K562 (cell line): ENCODE measurements at regions not wholly inside any gene's neighbourhood (a gene's known extent, or its start where the extent isn't known, plus 50 kb on each side); places are given as distances from the start of the nearest gene placed in this dataset.

Source experiments
- ATAC-seq: fragments of 200-7000 bp; cut with Tn5 transposase; 3 replicates; pipeline ENCODE4 v1.9.1; 2020; ENCODE audit warnings: moderate library complexity
- BruUV-seq: library from RNA; stranded (reverse); fragments of 400-500 nt; replicated peaks from 2 replicates; lab custom pipeline; 2021; lab: Mats Ljungman, UMichigan
- CTCF ChIA-PET: fragments of 300-600 bp; formaldehyde crosslinking; extraction: SDS; loops from one replicate; lab custom pipeline; 2021; ENCODE audit warnings: low intra/inter-chr PET ratio; lab: Yijun Ruan, JAX
- POLR2A ChIA-PET: fragments of 300-600, 350-650 bp; sonication (Branson Sonifier 250); formaldehyde crosslinking; extraction: SDS; loops from one replicate; lab custom pipeline; 2021; ENCODE audit warnings: antibody characterized with exemption, inconsistent platforms; lab: Yijun Ruan, JAX
- DNase-seq, 4 experiments: peaks; one replicate each; pipeline versions ENCODE4 v3.0.0 to v3.0.0-alpha.2; 2011 to 2018; ENCODE audit warnings: low spot score in 3 of 4, mixed read lengths in 3 of 4; ENCODE audit errors: extremely low read depth in 1 of 4
- FAIRE-seq: peaks from 2 replicates; lab custom pipeline; 2011; peaks lifted over from hg19 to GRCh38; lab: Jason Lieb, UNC
- H2AFZ ChIP-seq: 2 replicates; pipeline ENCODE4 v1.6.0; 2011; ENCODE audit warnings: low read depth, low read length, control low read depth, inconsistent platforms
- H3K27ac ChIP-seq: fragments of 200-600 bp; 3 replicates; pipeline ENCODE4 v1.8.0; 2011; ENCODE audit warnings: low read depth, mild to moderate bottlenecking, control low read depth, inconsistent platforms, low read length, moderate library complexity, mixed read lengths; ENCODE audit errors: extremely low read depth
- H3K27me3 ChIP-seq, 2 experiments: fragments of 300-600 bp in 1 of 2; 2 replicates in 1 of 2; 3 replicates in 1 of 2; pipeline versions ENCODE4 v1.6.0 to v1.8.0; 2011; ENCODE audit warnings: inconsistent platforms in 2 of 2, low read length in 2 of 2, mild to moderate bottlenecking in 1 of 2, mixed read lengths in 1 of 2, moderate library complexity in 1 of 2; ENCODE audit not compliant: control insufficient read depth in 2 of 2, insufficient read depth in 2 of 2
- H3K36me3 ChIP-seq: fragments of 300-600 bp; 3 replicates; pipeline ENCODE4 v1.8.0; 2011; ENCODE audit warnings: mild to moderate bottlenecking, low read length, inconsistent platforms; ENCODE audit not compliant: control insufficient read depth, insufficient read depth
- H3K4me1 ChIP-seq, 2 experiments: fragments of 200-600 bp in 1 of 2; replicated peaks in 1 of 2; 2 replicates in 1 of 2; 3 replicates in 1 of 2; pipeline versions ENCODE4 v1.5.1 to v1.8.0; 2011; ENCODE audit warnings: inconsistent platforms in 2 of 2, low read length in 2 of 2, mild to moderate bottlenecking in 1 of 2, mixed read lengths in 1 of 2, moderate library complexity in 1 of 2; ENCODE audit not compliant: control insufficient read depth in 2 of 2, insufficient read depth in 2 of 2
- H3K4me2 ChIP-seq: 2 replicates; pipeline ENCODE4 v1.6.1; 2011; ENCODE audit warnings: low read length, control low read depth, inconsistent platforms, mixed read lengths; ENCODE audit not compliant: insufficient read depth
- H3K4me3 ChIP-seq: fragments of 200-600 bp; sonication (generic), shearing (Covaris generic); 2 replicates; pipeline ENCODE4 v1.5.1; 2016; ENCODE audit warnings: control low read depth, inconsistent platforms
- H3K79me2 ChIP-seq: fragments of 200-600 bp; 3 replicates; pipeline ENCODE4 v1.8.0; 2011; ENCODE audit warnings: low read length, inconsistent platforms; ENCODE audit not compliant: control insufficient read depth, insufficient read depth
- H3K9ac ChIP-seq, 2 experiments: 2 replicates each; pipeline versions ENCODE4 v1.6.0 to v1.6.1; 2011; ENCODE audit warnings: low read depth in 2 of 2, low read length in 2 of 2, control low read depth in 1 of 2, inconsistent platforms in 1 of 2, mild to moderate bottlenecking in 1 of 2, mixed read lengths in 1 of 2; ENCODE audit not compliant: insufficient read depth in 1 of 2
- H3K9me1 ChIP-seq: one replicate; pipeline ENCODE4 v1.6.0; 2011; ENCODE audit warnings: inconsistent platforms, mild to moderate bottlenecking, low read length, moderate library complexity; ENCODE audit not compliant: control insufficient read depth, insufficient read depth
- H3K9me3 ChIP-seq: replicated peaks from 2 replicates; pipeline ENCODE4 v1.5.1; 2011; ENCODE audit warnings: low read depth, low read length, inconsistent platforms; ENCODE audit not compliant: control insufficient read depth, insufficient read depth
- H4K20me1 ChIP-seq: replicated peaks from 2 replicates; pipeline ENCODE4 v1.6.1; 2011; ENCODE audit warnings: low read length, inconsistent platforms, mixed read lengths; ENCODE audit not compliant: control insufficient read depth, insufficient read depth
- ARID2 ChIP-seq: fragments of 450-650 bp; IDR thresholded peaks from 2 replicates; pipeline ENCODE4 v1.6.1; 2017; ENCODE audit warnings: antibody characterized with exemption, mild to moderate bottlenecking
- CC2D1A ChIP-seq: fragments of 450-650 bp; IDR thresholded peaks from 2 replicates; pipeline ENCODE4 v1.6.1; 2017; ENCODE audit warnings: mild to moderate bottlenecking
- CCAR2 ChIP-seq: fragments of 200-400 bp; formaldehyde crosslinking; IDR thresholded peaks from 2 replicates; pipeline ENCODE4 v1.6.1; 2017; ENCODE audit warnings: mild to moderate bottlenecking, low read depth, low read length
- FOXK1 ChIP-seq: sonication (generic); formaldehyde crosslinking; IDR thresholded peaks from 2 replicates; pipeline ENCODE4 v1.8.0; 2022; ENCODE audit warnings: missing genetic modification reagents, mild to moderate bottlenecking, borderline replicate concordance
- HCFC1 ChIP-seq: IDR thresholded peaks from 2 replicates; pipeline ENCODE4 v1.6.1; 2012; ENCODE audit warnings: low read depth, low read length, improper control_type of control experiment
- HDAC8 ChIP-seq: fragments of 450-650 bp; IDR thresholded peaks from 2 replicates; pipeline ENCODE4 v1.6.1; 2016; ENCODE audit warnings: mild to moderate bottlenecking, missing genetic modification characterization, moderate library complexity, missing compliant biosample characterization
- IFI16 ChIP-seq: fragments of 250-450 bp; sonication (Bioruptor Pico); IDR thresholded peaks from 2 replicates; pipeline ENCODE4 v2.1.2; 2022; ENCODE audit warnings: mild to moderate bottlenecking, inconsistent platforms
- KAT8 ChIP-seq: fragments of 450-650 bp; IDR thresholded peaks from 2 replicates; pipeline ENCODE4 v1.6.1; 2016; ENCODE audit warnings: low read depth, mild to moderate bottlenecking
- PTBP1 ChIP-seq: fragments of 200-400 bp; formaldehyde crosslinking; IDR thresholded peaks from 2 replicates; pipeline ENCODE4 v1.6.1; 2017; ENCODE audit warnings: low read depth, low read length
- SNAPC5 ChIP-seq: fragments of 250-450 bp; sonication (Bioruptor Pico); IDR thresholded peaks from 2 replicates; pipeline ENCODE4 v1.8.0; 2021; ENCODE audit warnings: moderate library complexity, mild to moderate bottlenecking, inconsistent platforms
- ZBTB8A ChIP-seq: fragments of 450-650 bp; IDR thresholded peaks from 2 replicates; pipeline ENCODE4 v1.6.1; 2018; ENCODE audit warnings: mild to moderate bottlenecking, moderate library complexity; ENCODE audit not compliant: partially characterized antibody
- ZNF239 ChIP-seq: fragments of 250-450 bp; sonication (Bioruptor Pico); IDR thresholded peaks from 2 replicates; pipeline ENCODE4 v1.4.0; 2020; ENCODE audit warnings: mild to moderate bottlenecking
- WGBS: fragments of 100-300 bp; shearing (Covaris generic); methylation state at CpG from one replicate; pipeline ENCODE4 v1.1.6; 2016; ENCODE audit warnings: low coverage, mixed read lengths; ENCODE audit not compliant: insufficient coverage; ENCODE audit errors: missing lambda C conversion rate; 5-methylcytosine and 5-hydroxymethylcytosine counted together
- in situ Hi-C: fragments of 300-500 bp; cut with MboI; formaldehyde crosslinking; loops from 4 replicates; pipeline ENCODE4 v1.15.0; 2018; ENCODE audit warnings: inconsistent platforms, mixed read lengths
- intact Hi-C: fragments of 100-400 bp; cut with micrococcal nuclease; formaldehyde crosslinking; loops from 2 replicates; pipeline ENCODE4 v1.14.2; 2022

DNA sequence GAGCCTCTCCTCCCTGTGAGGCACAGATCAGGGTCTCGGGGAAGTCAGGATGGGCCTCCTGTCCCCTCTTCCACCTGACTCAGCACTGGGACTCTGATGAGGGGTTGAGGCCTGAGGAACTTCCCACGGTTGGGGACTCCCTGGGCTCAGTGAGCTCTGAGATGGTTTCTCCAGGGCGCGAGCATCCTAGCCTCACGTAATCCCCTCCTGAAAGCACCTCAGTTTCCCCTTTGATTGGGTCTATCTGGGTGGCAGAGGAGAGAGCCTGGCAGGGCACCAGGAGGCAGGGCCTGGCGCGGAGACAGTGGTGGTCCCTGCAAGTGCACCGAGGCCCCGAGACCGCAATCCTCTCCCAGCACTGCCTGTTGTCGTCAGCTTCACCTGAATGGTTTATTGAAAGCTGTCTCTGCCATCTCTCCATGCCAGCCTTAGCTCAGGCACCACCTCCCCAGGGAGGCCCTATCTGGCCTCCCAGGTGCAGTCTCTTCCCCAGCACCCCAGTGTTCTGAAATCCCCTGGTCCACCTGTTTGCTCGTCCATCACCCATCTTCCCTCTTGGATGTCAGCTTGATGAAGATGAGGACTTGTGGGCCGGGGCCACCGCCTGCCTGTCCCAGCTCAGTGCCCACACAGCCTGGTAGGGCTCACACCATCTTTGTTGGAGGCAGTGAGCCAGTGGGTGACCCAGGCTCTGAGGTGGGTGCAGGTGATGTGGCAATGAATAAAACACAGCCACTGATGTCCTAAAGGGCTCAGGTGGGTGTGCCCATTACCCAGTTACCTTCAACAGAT is 52.2 kb upstream of the PCSK6 start:
- no peaks in the 10 kb centered on the region for H3K9me1 ChIP-seq
- H3K27ac ChIP-seq = no peak overlapping the region
- H4K20me1 ChIP-seq = no peaks in the 10 kb centered on the region
- ChIA-PET CTCF (interaction anchor here (1.0 kb wide), 1 partner anchor 99 kb away, joined by 4 read pairs; no protein-coding TSS in a partner anchor), POLR2A (interaction anchor here (0.5 to 0.6 kb wide), 2 partner anchors 10 to 40 kb away, joined by 3 to 4 read pairs; no protein-coding TSS in a partner anchor)
- no peak for TF ChIP-seq HCFC1
- TF ChIP-seq PTBP1 = no peak
- TF ChIP-seq CCAR2 = no peak
- no peak for TF ChIP-seq ZBTB8A
- TF ChIP-seq SNAPC5 (CRISPR knock-in tag) = no peak
- no peak for TF ChIP-seq FOXK1
- TF ChIP-seq ARID2 = no peak
- TF ChIP-seq IFI16 (CRISPR knock-in tag) = no peak
- TF ChIP-seq ZNF239 (CRISPR knock-in tag) = no peak
- TF ChIP-seq HDAC8 = no peak
- no peak for TF ChIP-seq CC2D1A
- TF ChIP-seq KAT8 = no peak
- no peak overlapping the region for H2AFZ ChIP-seq
- H3K4me1 ChIP-seq = no peaks in the 10 kb centered on the region; a peak in 1 of 5 replicates
- H3K79me2 ChIP-seq = no peaks in the 10 kb centered on the region
- FAIRE-seq (no peak), ATAC-seq (no peak), DNase-seq (no peak)
- H3K9me3 ChIP-seq = no peaks in the 10 kb centered on the region
- WGBS = 12% methylated on average over 14 of the region's 14 CpGs
- in situ Hi-C loops (no loop called here), intact Hi-C loops (loop anchor here (2.0 kb wide), 1 partner anchor 99 kb away; no protein-coding TSS in a partner anchor)
- H3K36me3 ChIP-seq = no peaks in the 10 kb centered on the region
- H3K9ac ChIP-seq = no peak overlapping the region
- peaks cover 45 to 58% of the 10 kb centered on the region in 2 experiments for H3K27me3 ChIP-seq
- H3K4me2 ChIP-seq = no peak overlapping the region
- no peak overlapping the region for H3K4me3 ChIP-seq
- BruUV-seq = no TSS peak
